Lower lobe of right lung (tissue), 2 donors: ENCODE measurements at regions not wholly inside any gene's neighbourhood (a gene's known extent, or its start where the extent isn't known, plus 50 kb on each side); places are given as distances from the start of the nearest gene placed in this dataset.

ENCODE experiments used
- ATAC-seq, 2 donors: fragments of 200-7000 bp; cut with Tn5 transposase; one replicate each; pipeline ENCODE4 v1.9.1; 2020 to 2022; ENCODE audit warnings: mild to moderate bottlenecking in 2 of 2, moderate library complexity in 2 of 2
- DNase-seq: peaks from one replicate; pipeline ENCODE4 v3.0.0-alpha.2; 2020
- H3K27ac ChIP-seq: fragments of 200-600 bp; one replicate; pipeline ENCODE4 v1.8.0; 2022
- H3K27me3 ChIP-seq: fragments of 200-600 bp; one replicate; pipeline ENCODE4 v1.8.0; 2022; ENCODE audit warnings: low read depth
- H3K36me3 ChIP-seq: fragments of 200-600 bp; one replicate; pipeline ENCODE4 v1.8.0; 2022; ENCODE audit warnings: mild to moderate bottlenecking
- H3K4me1 ChIP-seq: fragments of 200-600 bp; one replicate; pipeline ENCODE4 v1.8.0; 2022
- H3K4me3 ChIP-seq: fragments of 200-600 bp; one replicate; pipeline ENCODE4 v1.8.0; 2022; ENCODE audit warnings: mild to moderate bottlenecking
- H3K9me3 ChIP-seq: fragments of 200-600 bp; one replicate; pipeline ENCODE4 v1.8.0; 2022
- intact Hi-C: fragments of 100-400 bp; cut with DNase I; formaldehyde crosslinking; loops from one replicate; pipeline ENCODE4 v1.11.0; 2022
- TF ChIP-seq, protein P1 (sequence below): fragments of 200-600 bp; IDR thresholded peaks from one replicate; pipeline ENCODE4 v1.8.0; 2022; ENCODE audit warnings: antibody characterized with exemption, mild to moderate bottlenecking
- donor health status: DM: no; HTN: yes; CAD: no; lungs with severe emphysema.

DNA sequence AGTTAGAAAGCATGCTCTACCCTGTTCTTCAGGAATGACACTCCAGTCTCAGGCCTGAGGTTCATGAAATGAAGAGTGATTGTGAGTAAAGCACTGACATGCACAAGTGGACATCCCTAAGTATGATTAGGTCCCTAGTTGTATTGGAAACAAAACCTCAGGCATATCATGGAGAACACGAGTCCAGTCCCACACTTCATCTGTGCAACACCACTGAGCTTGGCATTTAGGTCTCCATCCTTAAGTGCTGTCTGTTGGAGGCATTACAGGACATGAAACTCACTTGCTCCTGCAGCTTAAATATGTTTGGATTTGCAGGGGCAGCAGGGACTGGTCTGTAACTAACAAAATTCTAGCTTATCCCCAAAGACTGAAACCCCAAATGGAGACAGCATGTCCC, 250.3 kb upstream of the KLHL29 start:
- Histone ChIP-seq H3K36me3 (no peaks in the 10 kb centered on the region), H3K4me1 (no peaks in the 10 kb centered on the region), H3K27me3 (no peaks in the 10 kb centered on the region), H3K4me3 (no peak overlapping the region), H3K27ac (no peak overlapping the region), H3K9me3 (no peaks in the 10 kb centered on the region)
- intact Hi-C loops, result no loop called here
- TF ChIP-seq, protein P1, sequence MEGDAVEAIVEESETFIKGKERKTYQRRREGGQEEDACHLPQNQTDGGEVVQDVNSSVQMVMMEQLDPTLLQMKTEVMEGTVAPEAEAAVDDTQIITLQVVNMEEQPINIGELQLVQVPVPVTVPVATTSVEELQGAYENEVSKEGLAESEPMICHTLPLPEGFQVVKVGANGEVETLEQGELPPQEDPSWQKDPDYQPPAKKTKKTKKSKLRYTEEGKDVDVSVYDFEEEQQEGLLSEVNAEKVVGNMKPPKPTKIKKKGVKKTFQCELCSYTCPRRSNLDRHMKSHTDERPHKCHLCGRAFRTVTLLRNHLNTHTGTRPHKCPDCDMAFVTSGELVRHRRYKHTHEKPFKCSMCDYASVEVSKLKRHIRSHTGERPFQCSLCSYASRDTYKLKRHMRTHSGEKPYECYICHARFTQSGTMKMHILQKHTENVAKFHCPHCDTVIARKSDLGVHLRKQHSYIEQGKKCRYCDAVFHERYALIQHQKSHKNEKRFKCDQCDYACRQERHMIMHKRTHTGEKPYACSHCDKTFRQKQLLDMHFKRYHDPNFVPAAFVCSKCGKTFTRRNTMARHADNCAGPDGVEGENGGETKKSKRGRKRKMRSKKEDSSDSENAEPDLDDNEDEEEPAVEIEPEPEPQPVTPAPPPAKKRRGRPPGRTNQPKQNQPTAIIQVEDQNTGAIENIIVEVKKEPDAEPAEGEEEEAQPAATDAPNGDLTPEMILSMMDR, result no peak
- ATAC-seq (no peak), DNase-seq (no peak)

DNA sequence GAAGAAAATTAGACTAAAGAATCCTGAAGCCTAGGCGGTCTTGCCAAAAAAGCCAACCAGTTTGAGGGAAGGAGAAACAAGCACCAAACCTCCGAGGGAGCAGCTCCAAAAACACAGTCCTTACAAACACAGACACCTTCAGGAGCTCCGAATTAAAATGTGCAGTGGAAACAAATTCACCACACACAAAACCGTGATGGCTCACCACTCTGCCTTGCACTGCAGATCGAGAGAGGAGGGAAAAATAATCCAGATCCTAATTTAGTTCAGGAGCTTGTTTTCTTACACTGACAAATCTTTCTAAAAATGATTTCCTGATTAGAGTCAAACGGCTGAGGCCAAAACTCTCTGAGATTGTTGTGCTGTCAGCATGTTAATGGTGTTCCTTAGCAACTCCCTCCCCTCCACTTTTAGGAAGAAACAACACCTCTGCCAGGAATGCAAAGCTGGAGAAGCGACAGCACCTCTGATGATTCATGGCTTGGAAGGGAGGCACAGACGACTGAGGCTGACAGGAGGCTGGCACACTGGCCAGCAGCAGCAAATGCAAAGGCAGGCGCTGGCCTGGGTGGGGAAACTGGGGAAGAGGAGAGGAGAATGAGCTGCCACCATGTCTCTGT, 249.4 kb upstream of the KLHL29 start:
- Histone ChIP-seq H3K4me1 (no peaks in the 10 kb centered on the region), H3K27me3 (no peaks in the 10 kb centered on the region), H3K36me3 (no peaks in the 10 kb centered on the region), H3K27ac (no peak overlapping the region), H3K9me3 (no peaks in the 10 kb centered on the region), H3K4me3 (no peak overlapping the region)
- TF ChIP-seq, protein P1, result no peak
- intact Hi-C loops, result no loop called here
- DNase-seq (no peak), ATAC-seq (peak; percentile 75 to 82)

GRCh38 chr2:23137166-23137565, 247.8 kb upstream of the KLHL29 start:
- TF ChIP-seq, protein P1, result no peak

DNA sequence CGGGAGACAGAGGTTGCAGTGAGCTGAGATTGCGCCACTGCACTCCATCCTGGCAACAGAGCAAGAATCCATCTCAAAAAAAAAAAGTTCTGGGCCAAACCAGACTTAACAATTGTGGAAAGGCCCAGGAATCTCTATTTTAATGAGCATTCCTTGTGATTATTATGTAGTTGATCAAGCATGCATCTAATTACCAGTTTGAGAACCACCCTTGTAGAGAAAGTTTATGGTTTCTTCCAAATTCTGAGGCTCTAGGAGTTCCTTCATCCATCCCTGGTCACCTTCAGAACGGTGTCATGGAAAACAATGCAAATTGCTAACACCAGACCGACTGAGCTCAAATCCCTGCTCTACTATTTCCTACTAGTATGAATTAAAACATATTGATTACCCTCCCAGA, 246.3 kb upstream of the KLHL29 start:
- Histone ChIP-seq H3K4me1 (no peaks in the 10 kb centered on the region), H3K27ac (no peak overlapping the region), H3K27me3 (no peaks in the 10 kb centered on the region), H3K36me3 (no peaks in the 10 kb centered on the region), H3K4me3 (no peak overlapping the region), H3K9me3 (no peaks in the 10 kb centered on the region)
- TF ChIP-seq, protein P1, result no peak
- ATAC-seq, result no peak
- intact Hi-C loops, result no loop called here
- DNase-seq, result no peak

More at GRCh38 chr2:23137166-23137565, 247.8 kb upstream of the KLHL29 start:
- Histone ChIP-seq H3K27ac (no peak overlapping the region), H3K27me3 (no peaks in the 10 kb centered on the region), H3K9me3 (no peaks in the 10 kb centered on the region), H3K36me3 (no peaks in the 10 kb centered on the region), H3K4me3 (no peak overlapping the region), H3K4me1 (no peaks in the 10 kb centered on the region)
- no peak for ATAC-seq
- intact Hi-C loops, result no loop called here
- no peak for DNase-seq

DNA sequence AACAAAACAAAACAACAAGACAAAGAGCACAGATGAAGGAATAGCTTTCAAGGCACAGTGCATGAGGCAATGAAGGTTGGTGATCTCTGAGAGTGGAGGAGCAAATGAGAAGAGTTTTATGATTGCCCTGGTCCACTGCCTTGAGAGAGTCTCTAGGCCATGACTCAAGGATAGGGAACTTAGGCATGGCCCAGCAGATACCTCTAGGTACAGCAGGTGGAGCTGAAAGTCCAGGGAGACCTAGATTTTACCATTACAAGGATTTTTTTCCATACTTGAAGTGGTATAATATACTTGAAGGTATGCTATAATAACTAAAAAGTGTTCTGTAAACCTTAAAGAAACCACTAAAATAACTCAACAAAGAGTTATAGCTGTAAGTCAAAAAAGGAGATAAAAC, 239.5 kb upstream of the KLHL29 start:
- ATAC-seq, result no peak
- intact Hi-C loops, result no loop called here
- H3K4me1 ChIP-seq, result no peaks in the 10 kb centered on the region
- no peak overlapping the region for H3K27ac ChIP-seq
- no peak for DNase-seq
- no peak overlapping the region for H3K4me3 ChIP-seq
- no peaks in the 10 kb centered on the region for H3K9me3 ChIP-seq
- TF ChIP-seq, protein P1, result no peak
- no peaks in the 10 kb centered on the region for H3K27me3 ChIP-seq
- H3K36me3 ChIP-seq, result no peaks in the 10 kb centered on the region
